T-helper 2 cell treated with Interferon-gamma antibody and Interleukin-4, amounts not matched to agents 5 μg/mL and 100 μg/mL, for 36 hours (primary cell): ENCODE measurements at regions not wholly inside any gene's neighbourhood (a gene's known extent, or its start where the extent isn't known, plus 50 kb on each side); places are given as distances from the start of the nearest gene placed in this dataset.

Experiments
- DNase-seq: peaks from one replicate; pipeline ENCODE4 v3.0.0; 2021; ENCODE audit warnings: low spot score
- H3K27ac Mint-ChIP-seq: one replicate; pipeline ENCODE4 v1.8.0; 2021; ENCODE audit warnings: mild to moderate bottlenecking, mixed read lengths
- H3K27me3 Mint-ChIP-seq: one replicate; pipeline ENCODE4 v1.8.0; 2021; ENCODE audit warnings: low read depth, mixed read lengths
- H3K36me3 Mint-ChIP-seq: one replicate; pipeline ENCODE4 v1.8.0; 2021; ENCODE audit warnings: low read depth, mixed read lengths
- H3K4me1 Mint-ChIP-seq: one replicate; pipeline ENCODE4 v1.8.0; 2021; ENCODE audit warnings: low read depth, mixed read lengths
- H3K4me3 Mint-ChIP-seq: one replicate; pipeline ENCODE4 v1.8.0; 2022; ENCODE audit warnings: mild to moderate bottlenecking, moderate library complexity, mixed read lengths
- H3K9me3 Mint-ChIP-seq: one replicate; pipeline ENCODE4 v1.8.0; 2021; ENCODE audit warnings: mixed read lengths

GRCh38 chr2:3045318-3045921 is 332.2 kb downstream of the EIPR1 start:
- Mint-ChIP-seq H3K9me3 (no peaks in the 10 kb centered on the region), H3K4me3 (no peak overlapping the region), H3K4me1 (no peaks in the 10 kb centered on the region), H3K36me3 (no peaks in the 10 kb centered on the region), H3K27me3 (no peaks in the 10 kb centered on the region), H3K27ac (no peak overlapping the region)
- DNase-seq, result no peak

- Mint-ChIP-seq H3K27me3 (no peaks in the 10 kb centered on the region), H3K27ac (no peak overlapping the region), H3K4me1 (no peaks in the 10 kb centered on the region), H3K4me3 (no peak overlapping the region), H3K9me3 (no peaks in the 10 kb centered on the region), H3K36me3 (no peaks in the 10 kb centered on the region)
- no peak for DNase-seq
These were observed 332.9 kb downstream of the EIPR1 start for GRCh38 chr2:3044587-3045317.

- Mint-ChIP-seq H3K4me3 (no peak overlapping the region), H3K9me3 (no peaks in the 10 kb centered on the region), H3K27me3 (no peaks in the 10 kb centered on the region), H3K4me1 (no peaks in the 10 kb centered on the region), H3K36me3 (no peaks in the 10 kb centered on the region), H3K27ac (no peak overlapping the region)
- DNase-seq, result no peak
These were observed 333.9 kb downstream of the EIPR1 start for GRCh38 chr2:3043726-3044125.

DNA sequence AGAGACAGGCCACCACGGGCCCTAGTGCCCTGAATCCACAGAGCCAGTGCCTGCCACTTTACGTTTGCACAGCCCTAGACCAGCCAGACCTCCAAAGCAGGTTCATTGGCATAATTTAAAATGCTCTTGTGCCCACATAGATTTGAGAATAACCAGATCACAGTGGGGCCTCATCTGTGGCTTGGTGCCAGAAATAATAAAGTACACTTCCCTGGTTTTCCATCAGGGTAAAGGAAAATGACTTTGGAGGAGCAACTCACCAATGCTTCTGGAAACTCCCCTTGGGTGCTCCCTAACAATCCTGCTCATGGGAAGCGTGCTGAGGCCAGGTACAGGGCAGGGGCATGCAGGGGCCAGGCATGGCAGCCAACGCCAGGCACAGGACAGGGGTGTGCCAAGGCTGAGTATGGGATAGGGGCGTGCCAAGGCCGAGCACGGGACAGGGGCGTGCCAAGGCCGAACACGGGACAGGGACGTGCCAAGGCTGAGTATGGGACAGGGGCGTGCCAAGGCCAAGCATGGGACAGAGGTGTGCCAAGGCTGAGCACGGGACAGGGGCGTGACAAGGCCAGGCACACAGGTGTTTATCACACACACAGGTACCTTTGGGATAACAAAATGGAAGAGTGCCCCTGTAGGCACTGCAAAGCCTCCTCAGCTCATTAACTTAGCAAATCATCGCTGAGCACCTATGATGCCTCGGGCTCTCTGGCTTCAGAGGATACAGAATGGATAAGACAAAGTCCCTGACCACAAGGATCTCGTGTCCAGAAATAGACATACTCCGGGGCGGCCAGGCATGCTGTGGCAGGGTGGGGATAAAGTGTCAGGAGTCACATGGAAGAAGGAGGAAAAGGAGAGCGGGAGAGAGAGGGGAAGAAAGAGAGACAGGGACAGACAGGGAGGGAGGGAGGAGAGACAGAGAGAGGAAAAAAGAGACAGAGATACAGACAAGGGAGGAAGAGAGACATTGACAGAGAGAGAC is 334.7 kb downstream of the EIPR1 start:
- no peak for DNase-seq
- Mint-ChIP-seq H3K4me1 (no peaks in the 10 kb centered on the region), H3K9me3 (no peaks in the 10 kb centered on the region), H3K27ac (no peak overlapping the region), H3K4me3 (no peak overlapping the region), H3K36me3 (no peaks in the 10 kb centered on the region), H3K27me3 (no peaks in the 10 kb centered on the region)

DNA sequence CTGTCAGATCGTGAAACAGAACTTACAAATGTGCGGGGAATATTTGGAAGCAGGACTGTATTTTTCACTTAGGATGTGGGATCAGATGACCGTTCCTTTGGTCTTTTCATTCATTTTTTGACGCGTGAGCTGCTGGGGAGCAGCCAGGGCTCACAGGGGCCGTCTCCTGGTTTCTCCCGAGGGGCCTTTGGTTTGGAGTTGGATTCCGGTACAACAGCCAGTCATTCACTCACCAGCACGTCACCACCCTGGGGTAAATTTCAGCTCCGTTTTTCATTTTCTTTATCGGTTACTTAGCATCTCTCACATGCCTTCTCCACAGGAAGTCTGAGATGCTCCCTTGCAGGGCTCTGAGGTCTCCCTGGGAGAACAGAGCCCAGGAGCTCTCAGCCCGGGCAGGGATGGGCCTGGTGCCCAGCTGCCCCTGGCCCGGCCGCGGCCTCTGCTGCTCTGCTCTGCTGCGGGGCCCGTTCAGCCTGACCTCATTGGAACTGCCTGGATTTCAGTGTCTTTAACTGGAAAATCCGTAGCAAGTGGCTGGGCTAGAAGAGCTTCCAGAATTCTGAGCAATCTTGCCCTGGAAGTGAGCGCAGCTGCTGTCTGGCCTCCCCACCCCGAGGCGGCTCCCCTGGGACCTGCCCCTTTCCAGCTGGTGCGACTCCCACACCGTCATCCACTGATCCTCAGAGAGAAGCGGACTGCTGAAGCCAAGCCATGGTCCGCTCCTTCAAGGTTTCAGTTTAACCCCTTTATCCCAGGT is 335.6 kb downstream of the EIPR1 start:
- no peaks in the 10 kb centered on the region for H3K36me3 Mint-ChIP-seq
- no peak overlapping the region for H3K4me3 Mint-ChIP-seq
- no peak overlapping the region for H3K27ac Mint-ChIP-seq
- H3K4me1 Mint-ChIP-seq, result no peaks in the 10 kb centered on the region
- no peak for DNase-seq
- no peaks in the 10 kb centered on the region for H3K27me3 Mint-ChIP-seq
- no peaks in the 10 kb centered on the region for H3K9me3 Mint-ChIP-seq

- DNase-seq, result no peak
- Mint-ChIP-seq H3K9me3 (no peaks in the 10 kb centered on the region), H3K36me3 (no peaks in the 10 kb centered on the region)
These were observed 336.4 kb downstream of the EIPR1 start for GRCh38 chr2:3041246-3041645.

DNA sequence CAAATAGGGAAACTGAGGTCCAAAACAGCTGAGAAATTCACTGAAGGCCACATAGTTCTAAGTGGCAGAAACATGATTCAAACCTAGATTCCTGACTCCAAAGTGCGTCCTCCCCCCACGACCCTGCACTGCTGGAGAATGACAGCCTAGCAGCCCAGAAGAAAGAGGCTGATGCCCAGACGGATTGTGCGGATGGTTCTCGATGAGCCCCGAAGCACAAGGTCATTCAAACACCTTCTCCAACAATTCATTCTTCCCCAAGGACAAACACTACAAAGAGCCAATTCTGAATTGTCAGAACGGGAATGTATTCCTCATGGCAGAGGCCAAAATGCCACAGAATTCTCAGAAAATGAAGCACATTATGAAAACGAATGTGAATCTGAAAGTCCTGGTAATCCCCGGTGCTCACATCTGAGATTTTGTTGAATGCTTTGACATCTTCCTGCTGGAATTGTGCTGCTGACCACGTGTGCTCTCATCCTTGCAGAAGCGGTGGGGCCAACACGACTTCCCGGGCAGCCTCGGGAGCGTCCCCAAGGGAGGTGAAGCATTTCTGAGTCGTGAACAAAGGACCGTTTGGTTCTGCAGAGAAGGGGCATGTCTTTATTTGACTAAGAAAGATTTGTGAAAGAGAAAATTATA is 337.0 kb downstream of the EIPR1 start:
- no peaks in the 10 kb centered on the region for H3K36me3 Mint-ChIP-seq
- no peak overlapping the region for H3K4me3 Mint-ChIP-seq
- DNase-seq, result no peak
- H3K27ac Mint-ChIP-seq, result no peak overlapping the region
- H3K9me3 Mint-ChIP-seq, result no peaks in the 10 kb centered on the region
- H3K27me3 Mint-ChIP-seq, result no peaks in the 10 kb centered on the region
- no peaks in the 10 kb centered on the region for H3K4me1 Mint-ChIP-seq

More at GRCh38 chr2:3041246-3041645, 336.4 kb downstream of the EIPR1 start:
- Mint-ChIP-seq H3K27me3 (no peaks in the 10 kb centered on the region), H3K4me3 (no peak overlapping the region), H3K27ac (no peak overlapping the region), H3K4me1 (no peaks in the 10 kb centered on the region)

GRCh38 chr2:3040066-3040428 is 337.6 kb downstream of the EIPR1 start:
- no peaks in the 10 kb centered on the region for H3K4me1 Mint-ChIP-seq
- no peaks in the 10 kb centered on the region for H3K27me3 Mint-ChIP-seq
- no peak for DNase-seq
- H3K4me3 Mint-ChIP-seq, result no peak overlapping the region
- H3K9me3 Mint-ChIP-seq, result no peaks in the 10 kb centered on the region
- no peaks in the 10 kb centered on the region for H3K36me3 Mint-ChIP-seq
- no peak overlapping the region for H3K27ac Mint-ChIP-seq

DNA sequence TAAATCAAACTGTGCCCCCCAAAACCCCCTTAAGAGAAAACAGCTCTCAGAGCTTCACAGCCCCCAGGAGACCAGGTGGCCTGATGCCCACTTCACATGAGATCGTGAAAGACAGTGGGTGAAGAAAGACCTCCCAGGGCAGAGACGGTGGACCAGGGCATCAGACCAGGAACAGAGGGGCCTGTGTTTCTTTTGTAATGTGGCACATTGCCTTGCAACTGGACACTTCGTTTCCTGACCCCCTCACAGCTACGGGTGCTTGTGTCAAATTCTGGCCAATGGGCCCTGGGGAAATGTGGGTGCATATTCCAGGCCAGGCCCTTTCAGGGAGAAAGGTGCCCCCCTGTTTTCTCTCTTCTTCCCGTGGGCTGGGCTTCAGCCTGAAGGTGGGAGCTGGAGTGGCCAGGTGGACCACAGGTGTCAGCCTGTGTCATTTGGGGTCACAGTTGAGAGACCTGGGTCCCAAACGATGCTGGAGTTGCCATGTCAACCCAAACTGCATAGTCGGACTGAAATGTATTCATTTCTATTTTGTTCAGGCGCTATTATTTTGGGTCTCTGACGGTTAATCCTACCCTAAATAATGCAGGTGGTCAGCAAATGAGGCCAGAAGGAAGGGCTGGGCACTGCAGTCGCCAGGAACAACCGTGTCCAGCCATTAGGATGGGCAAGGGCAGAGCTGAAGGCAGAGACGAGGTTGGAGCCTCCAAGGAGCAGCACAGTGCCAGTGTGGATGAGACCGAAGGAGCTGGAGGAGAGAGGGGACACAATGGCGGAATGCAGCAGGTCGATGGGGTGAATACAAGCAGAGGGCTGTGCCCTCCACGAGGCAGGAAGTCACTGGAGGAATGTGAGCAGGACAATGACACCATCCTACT is 338.2 kb downstream of the EIPR1 start:
- H3K27me3 Mint-ChIP-seq, result no peaks in the 10 kb centered on the region
- no peaks in the 10 kb centered on the region for H3K4me1 Mint-ChIP-seq

DNA sequence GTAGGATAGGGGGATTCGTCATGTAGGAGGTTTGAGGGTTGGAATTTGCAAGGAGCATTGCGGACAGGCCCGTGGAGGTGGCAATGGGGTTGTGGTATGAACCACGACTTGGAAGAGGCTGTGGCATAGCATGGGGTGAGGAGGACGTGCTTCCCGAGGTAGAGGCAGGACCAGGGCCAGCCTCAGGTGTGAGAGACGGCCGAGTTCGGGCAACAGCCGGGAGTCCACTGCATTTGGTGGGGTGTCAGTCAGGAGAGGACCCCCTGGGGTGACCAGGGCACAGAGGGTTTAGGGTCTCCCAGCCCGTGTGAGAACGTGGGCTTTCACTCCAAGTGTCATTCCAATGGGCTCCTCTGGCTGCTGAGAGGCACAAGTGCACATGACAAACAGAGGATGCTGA is 339.0 kb downstream of the EIPR1 start:
- Mint-ChIP-seq H3K36me3 (no peaks in the 10 kb centered on the region), H3K27me3 (no peaks in the 10 kb centered on the region), H3K4me3 (no peak overlapping the region), H3K9me3 (no peaks in the 10 kb centered on the region), H3K4me1 (no peaks in the 10 kb centered on the region), H3K27ac (no peak overlapping the region)
- DNase-seq, result no peak

More for the DNA sequence above, 338.2 kb downstream of the EIPR1 start:
- no peak for DNase-seq
- Mint-ChIP-seq H3K9me3 (no peaks in the 10 kb centered on the region), H3K27ac (no peak overlapping the region), H3K4me3 (no peak overlapping the region), H3K36me3 (no peaks in the 10 kb centered on the region)

DNA sequence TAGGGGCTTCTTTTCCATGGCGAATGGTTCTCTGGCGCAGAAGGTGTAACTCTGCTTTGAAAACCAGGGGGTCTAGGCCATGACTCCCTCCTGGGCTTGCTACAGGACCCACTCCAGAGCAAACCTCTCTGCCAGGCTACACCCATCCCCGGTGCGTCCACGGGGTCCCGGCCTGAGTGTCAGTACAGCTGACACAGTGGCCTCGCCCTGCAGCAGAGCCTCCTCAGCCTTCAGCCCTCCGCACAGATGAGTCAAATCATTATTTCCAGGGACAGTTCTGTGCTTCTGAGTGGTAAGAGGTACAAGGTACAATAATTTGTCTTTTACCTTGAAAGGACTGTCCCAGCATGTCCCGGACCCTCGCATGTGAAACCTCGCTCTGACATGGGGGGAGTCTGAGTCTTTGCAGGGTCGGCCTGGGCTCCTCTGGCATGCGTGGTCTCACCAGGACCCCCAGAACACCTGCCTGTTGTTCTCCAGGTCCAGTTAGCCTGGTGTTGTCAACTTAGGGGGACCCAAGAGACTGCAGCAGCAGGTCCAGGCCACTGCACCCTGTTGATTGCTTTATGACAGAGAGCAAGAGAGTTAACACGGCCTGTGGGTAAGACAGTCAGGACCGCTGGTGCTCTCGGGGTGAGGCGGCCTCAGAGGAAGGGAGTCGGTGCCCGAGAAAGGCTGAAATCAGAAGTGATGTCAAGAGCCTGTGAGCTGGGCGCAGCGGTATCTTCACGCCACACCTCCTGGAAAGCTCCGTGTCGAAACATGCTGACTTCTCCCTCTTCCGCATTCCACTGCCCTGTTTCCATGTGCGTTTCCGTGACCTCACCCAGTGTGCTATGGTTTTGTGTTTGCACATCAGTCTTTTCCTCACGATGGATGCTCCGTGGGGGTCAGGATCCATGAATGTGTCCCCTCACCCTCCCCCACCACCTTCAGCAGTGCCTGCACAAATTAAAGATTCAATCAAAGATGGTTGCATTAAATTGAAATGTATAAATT is 340.1 kb downstream of the EIPR1 start:
- H3K27me3 Mint-ChIP-seq, result no peaks in the 10 kb centered on the region
- H3K4me3 Mint-ChIP-seq, result no peak overlapping the region
- H3K9me3 Mint-ChIP-seq, result no peaks in the 10 kb centered on the region
- H3K27ac Mint-ChIP-seq, result no peak overlapping the region
- no peaks in the 10 kb centered on the region for H3K4me1 Mint-ChIP-seq
- no peak for DNase-seq
- H3K36me3 Mint-ChIP-seq, result no peaks in the 10 kb centered on the region
